IMR-90 (cell line): ENCODE measurements at regions not wholly inside any gene's neighbourhood (a gene's known extent, or its start where the extent isn't known, plus 50 kb on each side); places are given as distances from the start of the nearest gene placed in this dataset.

Source experiments
- ATAC-seq: fragments of 200-7000 bp; cut with Tn5 transposase; 2 replicates; pipeline ENCODE4 v1.9.1; 2020; ENCODE audit warnings: low read depth, mild to moderate bottlenecking, moderate library complexity
- BruUV-seq: library from RNA; stranded (reverse); fragments of 400-500 nt; replicated peaks from 2 replicates; lab custom pipeline; 2021; lab: Mats Ljungman, UMichigan
- CTCF ChIA-PET: fragments of 300-600 bp; formaldehyde crosslinking; extraction: SDS; loops from one replicate; lab custom pipeline; 2021; ENCODE audit warnings: antibody characterized with exemption; lab: Yijun Ruan, JAX
- POLR2A ChIA-PET: fragments of 300-600 bp; sonication (Branson Sonifier 250); formaldehyde crosslinking; loops from one replicate; lab custom pipeline; 2022; ENCODE audit warnings: antibody characterized with exemption; ENCODE audit not compliant: unreplicated experiment; lab: Charles Lee
- DNase-seq: peaks from one replicate; pipeline ENCODE4 v3.0.0; 2013
- H2AFZ ChIP-seq: replicated peaks from 2 replicates; pipeline ENCODE3; 2013; ENCODE audit warnings: low read length, mild to moderate bottlenecking; ENCODE audit not compliant: poor library complexity
- H2AK5ac ChIP-seq: 2 replicates; pipeline ENCODE4 v1.6.1; 2013; ENCODE audit warnings: low read depth, low read length, inconsistent platforms
- H2AK9ac ChIP-seq: replicated peaks from 2 replicates; pipeline ENCODE3; 2013; ENCODE audit warnings: mild to moderate bottlenecking, low read depth, low read length, moderate library complexity; ENCODE audit not compliant: poor library complexity
- H2BK120ac ChIP-seq: 2 replicates; pipeline ENCODE4 v1.6.1; 2013; ENCODE audit warnings: low read depth, low read length, inconsistent platforms
- H2BK15ac ChIP-seq: 3 replicates; pipeline ENCODE4 v1.6.1; 2013; ENCODE audit warnings: low read depth, low read length, inconsistent platforms
- H2BK20ac ChIP-seq: 2 replicates; pipeline ENCODE4 v1.6.1; 2013; ENCODE audit warnings: low read depth, mild to moderate bottlenecking, inconsistent platforms, low read length, moderate library complexity
- H2BK5ac ChIP-seq: 2 replicates; pipeline ENCODE4 v1.6.1; 2013; ENCODE audit warnings: mild to moderate bottlenecking, low read depth, low read length, inconsistent platforms; ENCODE audit not compliant: poor library complexity, severe bottlenecking
- H3K14ac ChIP-seq: replicated peaks from 2 replicates; pipeline ENCODE4 v1.6.1; 2013; ENCODE audit warnings: low read depth, low read length, inconsistent platforms
- H3K18ac ChIP-seq: 2 replicates; pipeline ENCODE4 v1.6.1; 2013; ENCODE audit warnings: low read depth, low read length, control low read depth
- H3K23ac ChIP-seq: 2 replicates; pipeline ENCODE4 v1.6.1; 2013; ENCODE audit warnings: low read depth, low read length, inconsistent platforms
- H3K27ac ChIP-seq: 2 replicates; pipeline ENCODE4 v1.5.1; 2013; ENCODE audit warnings: mild to moderate bottlenecking, control low read depth, low read length; ENCODE audit not compliant: insufficient read depth
- H3K27me3 ChIP-seq: 2 replicates; pipeline ENCODE4 v1.6.1; 2013; ENCODE audit warnings: low read length; ENCODE audit not compliant: control insufficient read depth, insufficient read depth
- H3K36me3 ChIP-seq: 2 replicates; pipeline ENCODE4 v1.6.1; 2013; ENCODE audit warnings: low read length, mixed read lengths; ENCODE audit not compliant: control insufficient read depth, insufficient read depth
- H3K4ac ChIP-seq: 2 replicates; pipeline ENCODE4 v1.6.1; 2013; ENCODE audit warnings: low read depth, low read length, inconsistent platforms
- H3K4me1 ChIP-seq: 2 replicates; pipeline ENCODE4 v1.6.1; 2013; ENCODE audit warnings: low read length, mixed read lengths; ENCODE audit not compliant: control insufficient read depth, insufficient read depth
- H3K4me2 ChIP-seq: 2 replicates; pipeline ENCODE4 v1.6.1; 2013; ENCODE audit warnings: low read depth, mild to moderate bottlenecking, control low read depth, low read length, moderate library complexity
- H3K4me3 ChIP-seq: 2 replicates; pipeline ENCODE4 v1.5.1; 2013; ENCODE audit warnings: low read depth, mild to moderate bottlenecking, control low read depth, low read length, moderate library complexity; ENCODE audit not compliant: insufficient read depth
- H3K56ac ChIP-seq: 2 replicates; pipeline ENCODE4 v1.6.1; 2013; ENCODE audit warnings: low read length, inconsistent platforms; ENCODE audit not compliant: insufficient read depth; ENCODE audit errors: extremely low read depth
- H3K79me1 ChIP-seq, 2 experiments: 2 replicates each; pipeline ENCODE4 v1.6.1; 2013; ENCODE audit warnings: low read length in 2 of 2, inconsistent platforms in 1 of 2, low read depth in 1 of 2
- H3K9ac ChIP-seq: 2 replicates; pipeline ENCODE4 v1.6.1; 2013; ENCODE audit warnings: low read depth, low read length, control low read depth
- H3K9me1 ChIP-seq: 2 replicates; pipeline ENCODE4 v1.6.1; 2013; ENCODE audit warnings: low read length, inconsistent platforms; ENCODE audit not compliant: insufficient read depth
- H3K9me3 ChIP-seq: 2 replicates; pipeline ENCODE4 v1.6.1; 2013; ENCODE audit warnings: low read length; ENCODE audit not compliant: control insufficient read depth, insufficient read depth
- H4K20me1 ChIP-seq: 2 replicates; pipeline ENCODE4 v1.6.1; 2013; ENCODE audit warnings: low read length, inconsistent platforms; ENCODE audit not compliant: insufficient read depth
- H4K5ac ChIP-seq: 2 replicates; pipeline ENCODE4 v1.6.1; 2013; ENCODE audit warnings: mild to moderate bottlenecking, low read depth, low read length, control low read depth
- H4K8ac ChIP-seq, 2 experiments: 2 replicates each; pipeline ENCODE4 v1.6.1; 2013; ENCODE audit warnings: low read depth in 2 of 2, low read length in 2 of 2, control low read depth in 1 of 2, inconsistent platforms in 1 of 2
- H4K91ac ChIP-seq: 2 replicates; pipeline ENCODE4 v1.6.1; 2013; ENCODE audit warnings: low read depth, low read length, inconsistent platforms; ENCODE audit not compliant: insufficient read depth
- BHLHE40 ChIP-seq: fragments of 150-350 bp; IDR thresholded peaks from 2 replicates; pipeline ENCODE4 v1.6.1; 2016; ENCODE audit warnings: mild to moderate bottlenecking, low read depth, low read length
- CEBPB ChIP-seq: IDR thresholded peaks from 2 replicates; pipeline ENCODE4 v1.6.1; 2012; ENCODE audit warnings: low read depth, low read length, improper control_type of control experiment
- CHD1 ChIP-seq: IDR thresholded peaks from 2 replicates; pipeline ENCODE4 v1.6.1; 2012; ENCODE audit warnings: low read depth, low read length, improper control_type of control experiment
- CTCF ChIP-seq: conservative IDR thresholded peaks from 2 replicates; pipeline ENCODE4 v1.5.1; 2012; ENCODE audit warnings: mild to moderate bottlenecking, low read depth, low read length, improper control_type of control experiment
- ELK1 ChIP-seq: fragments of 150-350 bp; IDR thresholded peaks from 2 replicates; pipeline ENCODE4 v1.6.1; 2016; ENCODE audit warnings: low read depth, mild to moderate bottlenecking, low read length, moderate library complexity, borderline replicate concordance
- FOS ChIP-seq: fragments of 150-350 bp; IDR thresholded peaks from 2 replicates; pipeline ENCODE4 v1.6.1; 2016; ENCODE audit warnings: low read depth, low read length
- MAFK ChIP-seq: IDR thresholded peaks from 2 replicates; pipeline ENCODE4 v1.6.1; 2012; ENCODE audit warnings: low read depth, low read length, improper control_type of control experiment
- MAZ ChIP-seq: IDR thresholded peaks from 2 replicates; pipeline ENCODE4 v1.6.1; 2012; ENCODE audit warnings: low read depth, mild to moderate bottlenecking, low read length, improper control_type of control experiment, moderate library complexity, borderline replicate concordance
- MXI1 ChIP-seq: IDR thresholded peaks from 2 replicates; pipeline ENCODE4 v1.6.1; 2012; ENCODE audit warnings: low read depth, mild to moderate bottlenecking, low read length, moderate library complexity, borderline replicate concordance
- NFE2L2 ChIP-seq: fragments of 150-350 bp; IDR thresholded peaks from 2 replicates; pipeline ENCODE4 v1.6.1; 2016; ENCODE audit warnings: low read depth, mild to moderate bottlenecking, low read length
- RAD21 ChIP-seq: IDR thresholded peaks from 2 replicates; pipeline ENCODE4 v1.6.1; 2012; ENCODE audit warnings: low read length, improper control_type of control experiment
- RCOR1 ChIP-seq: IDR thresholded peaks from 2 replicates; pipeline ENCODE4 v1.6.1; 2012; ENCODE audit warnings: mild to moderate bottlenecking, low read length, improper control_type of control experiment; ENCODE audit not compliant: insufficient replicate concordance
- RFX5 ChIP-seq: IDR thresholded peaks from 2 replicates; pipeline ENCODE4 v1.8.0; 2012; ENCODE audit warnings: low read depth, mild to moderate bottlenecking, low read length, moderate library complexity
- SMC3 ChIP-seq: fragments of 150-350 bp; IDR thresholded peaks from 2 replicates; pipeline ENCODE4 v1.6.1; 2016; ENCODE audit warnings: low read depth, mild to moderate bottlenecking, antibody characterized with exemption, low read length, moderate library complexity
- USF2 ChIP-seq: fragments of 150-350 bp; IDR thresholded peaks from 2 replicates; pipeline ENCODE4 v1.6.1; 2017; ENCODE audit warnings: mild to moderate bottlenecking, antibody characterized with exemption, low read length, low read depth
- WGBS, 2 experiments: methylation state at CpG; one replicate each; pipeline versions ENCODE4 v1.1.5 to v1.1.7; 2013; ENCODE audit warnings: missing lambda C conversion rate in 2 of 2; ENCODE audit not compliant: insufficient read length in 1 of 2; ENCODE audit errors: extremely low coverage in 2 of 2; 5-methylcytosine and 5-hydroxymethylcytosine counted together
- dilution Hi-C: fragments of 300-500 bp; cut with HindIII; formaldehyde crosslinking; loops from one replicate; pipeline ENCODE4 v1.14.3; 2018; ENCODE audit warnings: low sequenced_read_pairs; ENCODE audit not compliant: unreplicated experiment
- in situ Hi-C: fragments of 300-500 bp; cut with MboI; formaldehyde crosslinking; loops from 3 replicates; pipeline ENCODE4 v1.14.3; 2019; ENCODE audit warnings: low sequenced_read_pairs, inconsistent platforms, mixed read lengths
- intact Hi-C: fragments of 100-400 bp; cut with micrococcal nuclease; formaldehyde crosslinking; loops from 2 replicates; pipeline ENCODE4 v1.10.0; 2022

- no peaks in the 10 kb centered on the region for H3K9me1 ChIP-seq
- no peak overlapping the region for H4K5ac ChIP-seq
- no peak overlapping the region for H3K18ac ChIP-seq
- H3K14ac ChIP-seq = no peak overlapping the region
- H4K8ac ChIP-seq = no peak overlapping the region
- no peak overlapping the region for H3K56ac ChIP-seq
- in situ Hi-C loops (no loop called here), intact Hi-C loops (no loop called here), dilution Hi-C loops (no loop called here)
- H2AK5ac ChIP-seq = no peak overlapping the region
- no peak overlapping the region for H3K23ac ChIP-seq
- H2BK20ac ChIP-seq = no peak overlapping the region
- no peaks in the 10 kb centered on the region for H3K36me3 ChIP-seq
- WGBS, 2 experiments = no CpG with 5 or more reads among the region's 5 CpGs
- no peak overlapping the region for H2BK15ac ChIP-seq
- no peak for TF ChIP-seq RAD21
- TF ChIP-seq FOS = no peak
- TF ChIP-seq MXI1 = no peak
- no peak for TF ChIP-seq MAZ
- TF ChIP-seq BHLHE40 = no peak
- TF ChIP-seq RCOR1 = no peak
- no peak for TF ChIP-seq USF2
- TF ChIP-seq CHD1 = no peak
- TF ChIP-seq NFE2L2 = no peak
- TF ChIP-seq CTCF = no peak
- TF ChIP-seq CEBPB = no peak
- no peak for TF ChIP-seq SMC3
- no peak for TF ChIP-seq RFX5
- no peak for TF ChIP-seq MAFK
- no peak for TF ChIP-seq ELK1
- no peaks in the 10 kb centered on the region for H4K20me1 ChIP-seq
- ChIA-PET CTCF (no interaction called here), POLR2A (no interaction called here)
- no peak overlapping the region for H2AFZ ChIP-seq
- H3K4me1 ChIP-seq = no peaks in the 10 kb centered on the region
- no peaks in the 10 kb centered on the region for H3K27me3 ChIP-seq
- BruUV-seq = no TSS peak
- H2BK120ac ChIP-seq = no peak overlapping the region
- H2AK9ac ChIP-seq = no peak overlapping the region
- no peak overlapping the region for H3K27ac ChIP-seq
- H3K4me3 ChIP-seq = no peak overlapping the region
- H2BK5ac ChIP-seq = no peak overlapping the region
- H4K91ac ChIP-seq = no peak overlapping the region
- H3K4ac ChIP-seq = no peak overlapping the region
- H3K9ac ChIP-seq = no peak overlapping the region
- no peak overlapping the region for H3K4me2 ChIP-seq
- no peaks in the 10 kb centered on the region for H3K79me1 ChIP-seq
- H3K9me3 ChIP-seq = peaks cover 29% of the 10 kb centered on the region
- ATAC-seq (no peak), DNase-seq (no peak)
These were observed 101.2 kb downstream of the TTLL2 start for GRCh38 chr6:167426084-167426483.
